ENCODE measurements at regions not wholly inside any gene's neighbourhood (a gene's known extent, or its start where the extent isn't known, plus 50 kb on each side); places are given as distances from the start of the nearest gene placed in this dataset.

DNA sequence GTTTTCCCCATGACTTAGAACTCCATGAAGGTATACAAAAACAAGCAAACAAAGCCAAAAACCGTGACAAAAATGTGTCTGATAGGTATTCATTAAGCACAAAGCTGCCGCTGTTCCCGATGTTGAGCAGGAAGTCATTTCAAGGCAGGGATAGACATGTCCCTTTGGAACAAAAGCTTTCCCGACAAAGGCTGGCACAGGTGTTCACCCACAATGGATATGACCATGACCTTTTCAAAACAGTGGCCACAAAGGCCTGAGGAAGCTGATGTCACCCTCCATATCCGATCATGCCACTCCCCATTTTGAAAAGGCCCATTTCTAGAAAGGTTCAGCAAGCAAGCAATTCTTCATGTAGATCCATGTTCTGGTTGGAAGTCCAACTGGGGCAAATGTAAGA is 279.1 kb downstream of the BTG1 start:
- no peak overlapping the region for H3K4me3 Mint-ChIP-seq
- H3K27ac Mint-ChIP-seq: no peak overlapping the region
- H3K4me1 Mint-ChIP-seq: peaks cover 7% of the 10 kb centered on the region
- no peak for DNase-seq (ENCODE audit: low spot score in 2 of 2, unreplicated experiment in 2 of 2)
- H3K36me3 Mint-ChIP-seq: no peaks in the 10 kb centered on the region
- no peaks in the 10 kb centered on the region for H3K27me3 Mint-ChIP-seq (ENCODE audit: low read depth)
- no peaks in the 10 kb centered on the region for H3K9me3 Mint-ChIP-seq
- TF ChIP-seq, protein P1, sequence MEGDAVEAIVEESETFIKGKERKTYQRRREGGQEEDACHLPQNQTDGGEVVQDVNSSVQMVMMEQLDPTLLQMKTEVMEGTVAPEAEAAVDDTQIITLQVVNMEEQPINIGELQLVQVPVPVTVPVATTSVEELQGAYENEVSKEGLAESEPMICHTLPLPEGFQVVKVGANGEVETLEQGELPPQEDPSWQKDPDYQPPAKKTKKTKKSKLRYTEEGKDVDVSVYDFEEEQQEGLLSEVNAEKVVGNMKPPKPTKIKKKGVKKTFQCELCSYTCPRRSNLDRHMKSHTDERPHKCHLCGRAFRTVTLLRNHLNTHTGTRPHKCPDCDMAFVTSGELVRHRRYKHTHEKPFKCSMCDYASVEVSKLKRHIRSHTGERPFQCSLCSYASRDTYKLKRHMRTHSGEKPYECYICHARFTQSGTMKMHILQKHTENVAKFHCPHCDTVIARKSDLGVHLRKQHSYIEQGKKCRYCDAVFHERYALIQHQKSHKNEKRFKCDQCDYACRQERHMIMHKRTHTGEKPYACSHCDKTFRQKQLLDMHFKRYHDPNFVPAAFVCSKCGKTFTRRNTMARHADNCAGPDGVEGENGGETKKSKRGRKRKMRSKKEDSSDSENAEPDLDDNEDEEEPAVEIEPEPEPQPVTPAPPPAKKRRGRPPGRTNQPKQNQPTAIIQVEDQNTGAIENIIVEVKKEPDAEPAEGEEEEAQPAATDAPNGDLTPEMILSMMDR (IDR thresholded peaks at IDR 0.05; ENCODE audit: unreplicated experiment): no peak

DNA sequence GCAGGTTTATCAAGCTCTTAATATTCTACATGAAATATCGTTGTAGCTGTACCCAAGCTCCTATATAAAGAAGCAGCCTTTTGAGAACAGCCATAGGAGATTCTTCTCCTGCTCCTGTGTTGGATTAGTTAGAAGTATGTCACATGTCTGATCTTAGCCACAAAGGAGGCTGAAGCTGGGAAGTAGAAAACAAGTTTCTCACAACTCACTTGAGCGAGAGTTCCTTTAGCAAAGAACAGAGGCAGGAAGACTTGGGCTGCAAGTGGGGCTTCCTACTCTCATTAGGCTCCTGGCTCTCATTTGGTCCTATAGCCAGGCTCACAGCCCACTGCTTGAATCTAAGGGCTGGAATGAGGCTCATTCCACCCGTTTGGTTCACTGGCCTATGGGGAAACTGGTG is 281.9 kb downstream of the BTG1 start:
- no peak for DNase-seq (ENCODE audit: low spot score in 2 of 2, unreplicated experiment in 2 of 2)
- H3K9me3 Mint-ChIP-seq: no peaks in the 10 kb centered on the region
- no peaks in the 10 kb centered on the region for H3K36me3 Mint-ChIP-seq
- no peak overlapping the region for H3K27ac Mint-ChIP-seq
- H3K27me3 Mint-ChIP-seq (ENCODE audit: low read depth): no peaks in the 10 kb centered on the region
- H3K4me1 Mint-ChIP-seq: peaks cover 6% of the 10 kb centered on the region
- H3K4me3 Mint-ChIP-seq: no peak overlapping the region
- TF ChIP-seq, protein P1 (IDR thresholded peaks at IDR 0.05; ENCODE audit: unreplicated experiment): no peak

DNA sequence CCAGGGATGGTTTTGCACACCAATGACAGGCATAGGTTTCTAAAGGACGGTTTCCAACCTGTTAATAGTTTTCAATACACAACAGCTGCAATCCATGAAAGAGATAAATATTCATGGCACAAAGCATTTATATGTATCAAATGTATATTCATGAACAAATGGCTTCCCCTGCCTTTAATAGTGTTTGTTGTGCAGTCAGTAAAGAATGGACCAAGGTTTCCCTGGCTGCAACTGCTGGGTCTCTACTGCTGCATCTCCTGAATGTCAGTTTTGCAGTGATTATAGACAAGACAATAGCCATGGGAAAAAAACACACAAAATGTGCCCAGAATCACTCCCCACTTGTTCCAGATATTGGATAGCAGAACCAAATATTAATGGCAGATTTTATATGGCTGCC is 284.1 kb downstream of the BTG1 start:
- Mint-ChIP-seq H3K4me1 (peaks cover 3% of the 10 kb centered on the region), H3K27me3 (ENCODE audit: low read depth) (no peaks in the 10 kb centered on the region), H3K27ac (no peak overlapping the region), H3K9me3 (no peaks in the 10 kb centered on the region), H3K36me3 (no peaks in the 10 kb centered on the region), H3K4me3 (no peak overlapping the region)
- TF ChIP-seq, protein P1 (IDR thresholded peaks at IDR 0.05; ENCODE audit: unreplicated experiment): no peak
- no peak for DNase-seq (ENCODE audit: low spot score in 2 of 2, unreplicated experiment in 2 of 2)

DNA sequence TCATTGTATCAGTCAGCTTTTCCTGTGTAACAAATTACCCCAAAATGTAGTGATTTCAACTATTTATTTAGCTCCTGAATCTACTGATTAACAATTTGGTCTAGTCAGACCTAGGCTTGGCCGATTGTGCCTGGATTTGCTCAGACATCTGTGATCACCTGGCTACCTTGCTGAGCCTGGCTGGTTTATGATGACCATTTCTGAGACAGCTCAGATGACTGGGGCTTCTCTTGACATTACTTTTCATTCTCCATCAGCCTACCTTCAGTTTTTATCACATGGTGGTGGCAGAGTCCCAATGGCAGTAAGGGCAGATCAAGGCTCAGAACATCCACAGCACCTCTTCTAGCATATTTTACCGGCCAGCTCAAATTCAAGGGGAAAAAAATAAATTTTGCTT is 286.3 kb downstream of the BTG1 start:
- no peak for DNase-seq (ENCODE audit: low spot score in 2 of 2, unreplicated experiment in 2 of 2)
- Mint-ChIP-seq H3K27ac (no peak overlapping the region), H3K36me3 (no peaks in the 10 kb centered on the region), H3K9me3 (no peaks in the 10 kb centered on the region), H3K4me1 (peaks cover 3% of the 10 kb centered on the region), H3K4me3 (no peak overlapping the region), H3K27me3 (ENCODE audit: low read depth) (no peaks in the 10 kb centered on the region)
- TF ChIP-seq, protein P1 (IDR thresholded peaks at IDR 0.05; ENCODE audit: unreplicated experiment): no peak

DNA sequence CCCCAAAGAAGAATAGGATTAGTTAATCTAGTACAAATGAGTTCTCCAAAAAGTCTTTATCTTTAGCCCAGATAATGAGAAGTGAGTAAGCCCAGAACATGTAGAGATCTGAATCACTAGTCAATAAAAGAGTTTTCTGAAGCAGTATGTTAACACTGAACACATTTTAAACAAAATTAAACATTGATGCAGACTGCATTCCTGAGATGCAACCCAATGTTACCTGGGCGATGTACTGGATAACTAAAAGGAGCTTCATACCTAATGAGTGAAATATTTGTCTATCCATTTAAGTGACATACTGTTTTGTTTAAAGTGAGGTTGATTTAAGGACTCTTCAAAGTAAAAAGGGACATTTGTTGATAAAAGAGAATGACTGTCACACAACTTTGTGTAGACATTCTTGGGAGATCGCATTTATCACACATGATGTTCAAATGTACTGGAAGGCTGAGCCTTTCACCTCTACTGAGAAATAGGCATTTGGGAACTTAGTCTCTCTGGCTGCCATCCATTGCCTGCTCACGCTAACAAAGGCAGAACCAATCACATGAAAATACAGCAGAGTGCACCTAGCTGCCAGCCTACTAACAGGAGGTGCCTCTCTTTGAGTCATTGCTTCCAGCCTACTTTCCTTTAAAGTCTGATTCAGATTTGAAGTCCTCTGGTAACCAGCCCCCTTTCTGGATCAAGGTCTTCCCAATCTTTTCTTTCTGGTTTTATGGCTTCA is 287.7 kb downstream of the BTG1 start:
- DNase-seq (ENCODE audit: low spot score in 2 of 2, unreplicated experiment in 2 of 2): no peak
- TF ChIP-seq, protein P1 (IDR thresholded peaks at IDR 0.05; ENCODE audit: unreplicated experiment): no peak

More for the DNA sequence above, 287.7 kb downstream of the BTG1 start:
- Mint-ChIP-seq H3K9me3 (no peaks in the 10 kb centered on the region), H3K36me3 (no peaks in the 10 kb centered on the region), H3K27me3 (ENCODE audit: low read depth) (no peaks in the 10 kb centered on the region), H3K4me1 (peaks cover 3% of the 10 kb centered on the region), H3K27ac (no peak overlapping the region), H3K4me3 (no peak overlapping the region)

All from mesothelial cell of epicardium (in vitro differentiated cells).